Activated naive CD4-positive, alpha-beta T cell treated with anti-CD3 and anti-CD28 coated beads for 36 hours (primary cell): ENCODE measurements at regions not wholly inside any gene's neighbourhood (a gene's known extent, or its start where the extent isn't known, plus 50 kb on each side); places are given as distances from the start of the nearest gene placed in this dataset.

Experiments
- CTCF ChIA-PET: fragments of 350-600 bp; sonication (Branson Sonifier 250); formaldehyde crosslinking; loops from one replicate; lab custom pipeline; 2021; ENCODE audit warnings: antibody characterized with exemption; lab: Charles Lee
- DNase-seq: peaks from one replicate; pipeline ENCODE4 v3.0.0-alpha.2; 2020
- H3K27ac Mint-ChIP-seq: one replicate; pipeline ENCODE4 v1.8.0; 2021; ENCODE audit warnings: mild to moderate bottlenecking, mixed read lengths
- H3K27me3 Mint-ChIP-seq: one replicate; pipeline ENCODE4 v1.8.0; 2021; ENCODE audit warnings: low read depth, mixed read lengths
- H3K36me3 Mint-ChIP-seq: one replicate; pipeline ENCODE4 v1.8.0; 2021; ENCODE audit warnings: low read depth, mixed read lengths
- H3K4me1 Mint-ChIP-seq: one replicate; pipeline ENCODE4 v1.8.0; 2021; ENCODE audit warnings: low read depth, mixed read lengths
- H3K4me3 Mint-ChIP-seq: one replicate; pipeline ENCODE4 v1.8.0; 2021; ENCODE audit warnings: mild to moderate bottlenecking, moderate library complexity, mixed read lengths
- H3K9me3 Mint-ChIP-seq: one replicate; pipeline ENCODE4 v1.8.0; 2021; ENCODE audit warnings: mixed read lengths
- intact Hi-C: fragments of 100-400 bp; cut with micrococcal nuclease; formaldehyde crosslinking; loops from one replicate; pipeline ENCODE4 v1.15.1; 2023

DNA sequence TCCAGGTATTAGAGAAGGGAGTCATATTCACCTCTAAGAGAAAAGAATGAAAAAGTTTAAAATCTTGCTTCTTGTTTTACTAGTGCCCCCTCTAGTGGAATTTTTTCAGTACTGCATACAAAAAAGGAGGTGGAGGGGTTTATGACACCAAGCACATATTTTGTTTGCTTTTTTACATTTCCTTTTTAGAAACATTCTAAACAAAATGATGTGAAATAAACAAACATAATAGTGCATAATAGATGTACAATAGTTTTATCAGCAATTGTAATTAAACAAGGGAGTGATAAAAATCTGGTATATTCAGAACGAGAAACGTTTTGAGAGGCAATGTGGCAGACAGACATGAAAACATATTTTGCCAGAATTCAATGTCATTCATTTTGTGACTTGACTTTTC, 111.0 kb upstream of the TFAP2D start:
- intact Hi-C loops, result loop anchor here (1.0 to 5.0 kb wide), 5 partner anchors 190 to 1419 kb away; no protein-coding TSS in a partner anchor
- H3K4me3 Mint-ChIP-seq, result no peak overlapping the region
- no peak for DNase-seq
- CTCF ChIA-PET, result interaction anchor here (0.7 to 1.5 kb wide), 2 partner anchors 11 to 641 kb away, joined by 3 to 4 read pairs; no protein-coding TSS in a partner anchor
- H3K27me3 Mint-ChIP-seq, result no peaks in the 10 kb centered on the region
- no peaks in the 10 kb centered on the region for H3K9me3 Mint-ChIP-seq
- H3K36me3 Mint-ChIP-seq, result no peaks in the 10 kb centered on the region
- no peak overlapping the region for H3K27ac Mint-ChIP-seq
- H3K4me1 Mint-ChIP-seq, result no peaks in the 10 kb centered on the region

DNA sequence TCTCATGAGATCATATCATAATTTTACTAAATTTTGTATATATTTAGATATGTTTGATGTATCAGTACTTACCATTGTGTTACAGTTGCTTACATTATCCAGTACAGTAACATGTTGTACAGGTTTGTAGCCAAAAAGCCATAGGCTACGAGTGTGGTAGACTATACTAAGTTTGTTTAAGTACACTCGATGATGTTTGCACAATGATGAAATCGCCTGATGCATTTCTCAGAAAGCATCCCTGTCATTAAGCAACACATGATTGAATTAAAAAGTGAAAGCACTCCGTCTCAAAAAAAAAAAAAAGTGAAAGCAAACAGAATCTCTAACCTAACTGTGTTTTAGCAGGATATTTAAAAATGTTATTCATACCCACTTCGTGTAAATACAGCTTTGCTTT, 104.9 kb upstream of the TFAP2D start:
- intact Hi-C loops, result no loop called here
- no peaks in the 10 kb centered on the region for H3K27me3 Mint-ChIP-seq

DNA sequence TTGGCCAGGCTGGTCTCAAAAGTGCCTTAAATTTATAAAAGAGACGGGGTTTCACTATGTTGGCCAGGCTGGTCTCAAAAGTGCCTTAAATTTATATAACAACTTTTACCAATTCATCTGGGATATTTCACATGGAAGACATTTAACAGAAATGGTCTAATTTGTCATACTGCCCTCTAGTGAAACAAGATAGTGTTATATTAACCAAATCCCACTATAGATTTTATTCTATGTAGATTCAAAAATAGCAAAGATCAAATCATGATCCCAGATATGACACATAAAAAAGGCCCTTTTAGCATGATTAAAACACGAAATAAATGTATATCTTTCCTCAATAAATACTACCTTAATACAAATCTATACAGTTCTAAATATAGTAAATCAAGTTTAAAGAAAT, 102.8 kb upstream of the TFAP2D start:
- DNase-seq, result no peak
- no peak overlapping the region for H3K4me3 Mint-ChIP-seq
- no peaks in the 10 kb centered on the region for H3K9me3 Mint-ChIP-seq
- intact Hi-C loops, result no loop called here
- no peaks in the 10 kb centered on the region for H3K27me3 Mint-ChIP-seq
- no peaks in the 10 kb centered on the region for H3K36me3 Mint-ChIP-seq
- no peaks in the 10 kb centered on the region for H3K4me1 Mint-ChIP-seq
- no peak overlapping the region for H3K27ac Mint-ChIP-seq
- CTCF ChIA-PET, result no interaction called here

More for the DNA sequence above, 104.9 kb upstream of the TFAP2D start:
- Mint-ChIP-seq H3K4me3 (no peak overlapping the region), H3K4me1 (no peaks in the 10 kb centered on the region), H3K36me3 (no peaks in the 10 kb centered on the region), H3K27ac (no peak overlapping the region), H3K9me3 (no peaks in the 10 kb centered on the region)
- CTCF ChIA-PET, result interaction anchor here (0.7 kb wide), 1 partner anchor 8 kb away, joined by 3 read pairs; no protein-coding TSS in a partner anchor
- no peak for DNase-seq

DNA sequence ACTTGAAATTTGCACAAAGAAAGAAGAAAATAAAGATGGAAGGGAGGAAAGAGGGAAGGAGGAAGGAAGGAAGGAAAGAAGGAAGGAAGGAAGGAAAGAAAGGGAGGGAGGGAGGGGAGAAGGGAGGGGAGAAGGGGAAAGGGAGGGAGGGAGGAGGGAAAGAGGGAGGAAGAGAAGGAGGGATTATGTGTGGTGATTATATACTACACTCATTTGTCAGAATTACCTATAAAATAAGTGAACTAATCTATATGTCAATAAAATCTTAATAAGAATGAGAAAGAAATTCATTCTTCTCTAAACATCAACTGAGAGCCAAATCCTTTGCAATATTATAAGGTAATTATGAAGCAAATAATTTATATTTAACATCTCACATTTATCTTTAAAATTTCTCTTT, 77.9 kb upstream of the TFAP2D start:
- Mint-ChIP-seq H3K9me3 (peaks cover 2% of the 10 kb centered on the region), H3K4me1 (no peaks in the 10 kb centered on the region), H3K4me3 (no peak overlapping the region), H3K27me3 (no peaks in the 10 kb centered on the region), H3K27ac (no peak overlapping the region), H3K36me3 (no peaks in the 10 kb centered on the region)
- no peak for DNase-seq
- CTCF ChIA-PET, result no interaction called here
- intact Hi-C loops, result no loop called here

DNA sequence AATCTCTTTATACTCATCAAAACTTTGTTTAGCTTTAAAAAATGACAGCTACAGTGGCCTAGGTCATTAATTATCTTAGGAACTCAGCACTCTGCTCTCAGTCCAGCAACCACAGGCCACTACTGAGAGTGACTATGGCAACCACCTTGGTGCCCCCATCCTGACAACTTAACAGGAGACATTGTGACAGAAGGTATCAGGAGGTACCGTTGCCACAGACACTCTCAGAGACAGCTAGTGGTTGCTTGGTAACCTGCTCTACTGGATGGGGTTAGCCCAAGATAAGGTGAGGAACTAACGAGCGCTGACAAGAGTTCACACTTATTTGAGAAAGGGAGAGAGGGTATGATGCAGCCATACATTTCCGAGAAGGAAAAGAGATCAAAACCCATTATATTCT, 76.1 kb upstream of the TFAP2D start:
- H3K9me3 Mint-ChIP-seq, result peaks cover 2% of the 10 kb centered on the region
- no peaks in the 10 kb centered on the region for H3K36me3 Mint-ChIP-seq
- DNase-seq, result no peak
- intact Hi-C loops, result no loop called here
- no peak overlapping the region for H3K4me3 Mint-ChIP-seq
- no peaks in the 10 kb centered on the region for H3K27me3 Mint-ChIP-seq
- no peaks in the 10 kb centered on the region for H3K4me1 Mint-ChIP-seq
- CTCF ChIA-PET, result no interaction called here
- H3K27ac Mint-ChIP-seq, result no peak overlapping the region

DNA sequence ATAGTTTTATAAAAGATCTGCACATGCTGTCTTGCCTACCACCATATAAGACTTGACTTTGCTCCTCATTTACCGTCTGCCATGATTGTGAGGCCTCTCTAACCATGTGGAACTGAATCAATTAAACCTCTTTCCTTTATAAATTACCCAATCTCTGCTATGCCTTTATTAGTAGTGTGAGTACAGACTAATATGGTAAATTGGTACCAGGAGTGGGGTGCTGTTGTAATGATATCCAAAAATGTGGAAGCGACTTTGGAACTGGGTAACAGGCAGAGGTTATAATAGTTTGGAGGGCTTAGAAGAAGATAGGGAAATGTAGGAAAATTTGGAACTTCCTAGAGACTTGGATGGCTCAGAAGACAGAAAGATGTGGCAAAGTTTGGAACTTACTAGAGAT, 64.2 kb upstream of the TFAP2D start:
- intact Hi-C loops, result no loop called here
- no peak overlapping the region for H3K27ac Mint-ChIP-seq

DNA sequence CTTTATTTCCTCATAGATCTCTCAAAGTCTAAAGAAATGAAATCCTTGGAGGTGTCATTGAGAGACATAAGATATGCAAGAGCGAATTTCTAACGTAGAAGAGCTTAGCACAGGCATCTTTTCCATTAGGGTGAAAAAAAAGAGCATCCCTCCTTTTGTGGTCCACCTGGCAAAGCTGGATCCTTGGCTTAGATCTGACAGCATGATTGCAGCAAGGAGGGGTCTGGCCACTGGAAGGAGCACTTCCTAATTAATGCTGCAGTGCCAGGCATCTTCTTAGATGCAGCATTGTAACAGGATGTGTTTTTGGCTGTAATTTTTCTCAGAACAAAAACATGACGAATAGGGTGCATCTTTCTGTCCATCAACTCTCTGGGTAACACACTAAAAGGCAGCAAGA, 60.1 kb upstream of the TFAP2D start:
- Mint-ChIP-seq H3K27ac (no peak overlapping the region), H3K4me1 (no peaks in the 10 kb centered on the region), H3K4me3 (no peak overlapping the region), H3K9me3 (peaks cover 22% of the 10 kb centered on the region), H3K27me3 (no peaks in the 10 kb centered on the region), H3K36me3 (no peaks in the 10 kb centered on the region)
- intact Hi-C loops, result no loop called here
- CTCF ChIA-PET, result no interaction called here
- DNase-seq, result no peak

More for the DNA sequence above, 64.2 kb upstream of the TFAP2D start:
- Mint-ChIP-seq H3K36me3 (no peaks in the 10 kb centered on the region), H3K4me1 (no peaks in the 10 kb centered on the region), H3K27me3 (no peaks in the 10 kb centered on the region), H3K4me3 (no peak overlapping the region), H3K9me3 (peaks cover 33% of the 10 kb centered on the region)
- CTCF ChIA-PET, result no interaction called here
- DNase-seq, result no peak

DNA sequence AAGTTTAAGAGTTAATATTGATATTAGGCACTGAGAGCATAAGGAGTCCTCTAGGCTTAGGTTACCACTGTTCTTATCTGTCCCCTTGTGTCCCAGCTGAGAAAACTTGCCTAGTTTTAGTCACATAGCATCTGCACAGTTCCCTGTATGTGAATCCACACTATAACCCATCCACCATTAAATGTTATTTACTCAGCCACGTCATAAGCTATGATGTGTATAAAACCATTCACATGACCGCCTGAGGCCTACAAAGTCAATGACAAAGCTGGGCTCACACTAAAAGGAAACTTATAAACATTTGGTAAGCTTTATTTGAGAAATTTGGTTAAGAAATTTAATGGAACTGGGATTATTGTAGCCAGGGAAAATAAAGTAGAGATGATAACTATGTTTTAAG, 59.2 kb upstream of the TFAP2D start:
- DNase-seq, result no peak
- intact Hi-C loops, result no loop called here
- Mint-ChIP-seq H3K4me3 (no peak overlapping the region), H3K27ac (no peak overlapping the region), H3K27me3 (no peaks in the 10 kb centered on the region), H3K9me3 (peaks cover 13% of the 10 kb centered on the region), H3K4me1 (no peaks in the 10 kb centered on the region), H3K36me3 (no peaks in the 10 kb centered on the region)
- CTCF ChIA-PET, result interaction anchor here (0.7 kb wide), 1 partner anchor 744 kb away, joined by 3 read pairs; no protein-coding TSS in a partner anchor

DNA sequence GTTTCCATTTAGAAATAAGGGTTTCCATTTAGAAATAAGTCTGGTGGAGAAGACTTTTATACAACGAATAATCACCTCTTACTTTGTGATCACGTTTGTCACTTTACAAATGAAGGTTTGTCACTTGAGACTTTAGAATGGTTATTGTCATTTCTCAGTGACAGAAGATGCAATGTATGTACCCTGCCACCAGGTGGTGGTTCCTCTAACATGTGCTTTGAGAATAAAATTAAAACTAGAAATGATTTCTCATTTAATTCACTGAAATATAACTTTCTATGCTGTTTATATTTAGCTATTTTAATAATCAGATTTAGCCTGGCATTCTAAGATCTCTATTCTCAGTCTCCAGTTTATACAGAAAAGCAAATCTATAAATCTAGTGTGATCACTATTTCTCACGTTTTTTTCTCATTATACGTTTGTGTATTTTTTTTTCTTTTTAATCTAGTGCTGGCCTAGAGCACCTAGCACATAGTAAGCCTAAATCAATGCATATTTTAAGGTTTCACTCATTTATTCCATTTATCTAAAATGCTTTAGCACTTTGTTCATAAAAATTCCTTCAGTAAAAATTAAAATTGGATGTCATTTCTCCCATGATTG, 57.4 kb upstream of the TFAP2D start:
- H3K27me3 Mint-ChIP-seq, result no peaks in the 10 kb centered on the region

DNA sequence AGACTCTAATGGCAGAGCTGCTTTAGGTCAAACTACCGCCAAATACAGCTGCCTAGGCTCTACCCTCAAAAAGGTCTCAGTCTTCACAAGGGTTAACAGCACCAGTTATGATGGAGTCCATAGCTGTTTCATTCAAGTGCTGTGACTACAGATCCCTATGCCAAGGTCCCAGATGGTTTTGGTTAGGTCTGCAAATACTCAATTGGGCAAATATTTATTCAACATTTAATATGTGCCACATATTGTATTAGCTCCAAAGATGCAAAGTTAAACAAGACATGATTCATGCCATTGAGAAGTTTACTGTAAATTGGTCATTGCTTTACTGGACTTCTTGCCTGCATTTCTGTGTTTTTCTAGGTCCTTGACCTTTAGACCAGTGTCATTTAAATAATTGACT, 55.8 kb upstream of the TFAP2D start:
- H3K9me3 Mint-ChIP-seq, result peaks cover 3% of the 10 kb centered on the region
- no peak for DNase-seq
- H3K27ac Mint-ChIP-seq, result no peak overlapping the region
- intact Hi-C loops, result no loop called here
- H3K4me3 Mint-ChIP-seq, result no peak overlapping the region
- H3K4me1 Mint-ChIP-seq, result no peaks in the 10 kb centered on the region
- H3K27me3 Mint-ChIP-seq, result no peaks in the 10 kb centered on the region
- no peaks in the 10 kb centered on the region for H3K36me3 Mint-ChIP-seq
- CTCF ChIA-PET, result no interaction called here

More for the DNA sequence above, 57.4 kb upstream of the TFAP2D start:
- Mint-ChIP-seq H3K36me3 (no peaks in the 10 kb centered on the region), H3K4me3 (no peak overlapping the region), H3K27ac (no peak overlapping the region), H3K9me3 (peaks cover 7% of the 10 kb centered on the region), H3K4me1 (no peaks in the 10 kb centered on the region)
- no peak for DNase-seq
- intact Hi-C loops, result no loop called here
- CTCF ChIA-PET, result interaction anchor here (0.7 kb wide), 1 partner anchor 1322 kb away, joined by 3 read pairs; no protein-coding TSS in a partner anchor

DNA sequence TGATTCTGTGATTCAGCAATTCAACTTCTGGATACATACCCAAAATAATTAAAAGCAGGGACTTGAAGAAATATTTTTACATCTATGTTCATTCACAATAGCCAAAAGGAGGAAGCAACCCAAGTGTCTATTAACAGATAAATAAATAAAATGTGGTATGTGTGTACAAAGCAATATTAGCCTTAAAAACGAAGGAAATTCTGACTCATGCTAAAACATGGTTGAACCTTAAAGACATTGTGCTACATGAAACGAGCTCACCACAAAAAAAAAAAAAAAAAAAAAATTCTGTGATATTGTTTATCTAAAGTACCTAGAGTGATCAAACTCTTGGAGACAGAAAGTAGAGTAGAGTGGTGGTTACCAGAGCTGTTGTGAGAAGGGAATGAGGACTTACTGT, 54.8 kb upstream of the TFAP2D start:
- Mint-ChIP-seq H3K9me3 (peaks cover 2% of the 10 kb centered on the region), H3K4me3 (no peak overlapping the region), H3K27me3 (no peaks in the 10 kb centered on the region), H3K27ac (no peak overlapping the region), H3K36me3 (no peaks in the 10 kb centered on the region), H3K4me1 (no peaks in the 10 kb centered on the region)
- intact Hi-C loops, result no loop called here
- CTCF ChIA-PET, result no interaction called here
- DNase-seq, result no peak

DNA sequence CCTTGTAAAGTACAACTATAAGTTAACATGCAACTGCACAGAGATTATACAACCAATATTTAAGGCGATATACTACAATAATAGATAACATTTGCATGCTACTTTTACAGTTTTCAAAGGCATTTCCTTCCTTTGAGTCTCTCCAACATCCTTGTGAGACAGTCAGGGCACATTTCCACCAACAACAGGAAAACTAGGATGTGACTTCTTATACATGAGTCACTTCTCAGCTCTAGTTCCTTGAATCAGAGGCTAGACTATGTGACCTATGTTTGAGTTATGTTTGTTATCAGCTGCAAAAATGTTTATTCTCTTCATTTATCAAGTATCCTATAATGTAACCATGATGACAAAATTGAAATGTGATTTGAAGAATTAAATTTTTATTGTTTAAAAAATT, 51.7 kb upstream of the TFAP2D start:
- CTCF ChIA-PET, result no interaction called here
- Mint-ChIP-seq H3K9me3 (no peaks in the 10 kb centered on the region), H3K4me3 (no peak overlapping the region), H3K27ac (no peak overlapping the region), H3K36me3 (no peaks in the 10 kb centered on the region), H3K27me3 (no peaks in the 10 kb centered on the region), H3K4me1 (no peaks in the 10 kb centered on the region)
- intact Hi-C loops, result no loop called here
- no peak for DNase-seq
